HG03378 (cell line): ENCODE measurements at regions not wholly inside any gene's neighbourhood (a gene's known extent, or its start where the extent isn't known, plus 50 kb on each side); places are given as distances from the start of the nearest gene placed in this dataset.

Experiments
- ATAC-seq: cut with Tn5 transposase; IDR thresholded peaks from one replicate; pipeline ENCODE4 v1.9.1; 2021; ENCODE audit warnings: mild to moderate bottlenecking, moderate library complexity; ENCODE audit not compliant: unreplicated experiment

- no peak for ATAC-seq
Measured at GRCh38 chr2:42848726-42849290, 56.4 kb upstream of the HAAO start.

- ATAC-seq = no peak
Measured at GRCh38 chr2:42848265-42848664, 55.9 kb upstream of the HAAO start.

GRCh38 chr2:42847596-42848151 is 55.3 kb upstream of the HAAO start:
- ATAC-seq = no peak

- ATAC-seq = no peak
Measured at GRCh38 chr2:42846932-42847595, 54.7 kb upstream of the HAAO start.

- no peak for ATAC-seq
Measured at GRCh38 chr2:42846026-42846425, 53.6 kb upstream of the HAAO start.

GRCh38 chr2:42844901-42845821 is 52.8 kb upstream of the HAAO start:
- no peak for ATAC-seq

GRCh38 chr2:42844366-42844765 is 52.0 kb upstream of the HAAO start:
- no peak for ATAC-seq

- ATAC-seq = no peak
Measured at GRCh38 chr2:42843611-42844010, 51.2 kb upstream of the HAAO start.

- no peak for ATAC-seq
Measured at GRCh38 chr2:42843131-42843530, 50.7 kb upstream of the HAAO start.

- no peak for ATAC-seq
Measured at GRCh38 chr2:42842466-42842865, 50.1 kb upstream of the HAAO start.
